Muscle of back (tissue), 3 donors: ENCODE measurements at regions not wholly inside any gene's neighbourhood (a gene's known extent, or its start where the extent isn't known, plus 50 kb on each side); places are given as distances from the start of the nearest gene placed in this dataset.
A peak's percentile ranks its signal among the peaks of the same experiment; 100 is the strongest.
"Not testable (repeated sequence)": the region's sequence is repeated elsewhere in the genome, so short reads cannot be mapped to it uniquely, and the experiment has no call there.

ENCODE experiments used
- DNase-seq, 3 donors: peaks; one replicate each; pipeline versions ENCODE4 v3.0.0 to v3.0.0-alpha.2; 2013

- DNase-seq = no peak
These were observed 501.4 kb upstream of the RGS6 start for GRCh38 chr14:71430678-71431376.

- no peak for DNase-seq
These were observed 499.7 kb upstream of the RGS6 start for GRCh38 chr14:71432334-71433110.

- DNase-seq = no peak
These were observed 498.9 kb upstream of the RGS6 start for GRCh38 chr14:71433303-71433702.

GRCh38 chr14:71435641-71436040, 496.6 kb upstream of the RGS6 start:
- not testable (repeated sequence) for DNase-seq

- DNase-seq = no peak
These were observed 494.4 kb upstream of the RGS6 start for GRCh38 chr14:71437870-71438269.

GRCh38 chr14:71438684-71439083, 493.5 kb upstream of the RGS6 start:
- peak in 1 of 3 donors; percentile 31 for DNase-seq

- peak; percentile 8 to 72 (median 46) for DNase-seq
These were observed 491.1 kb upstream of the RGS6 start for GRCh38 chr14:71441126-71441525.

GRCh38 chr14:71444030-71444822, 488.0 kb upstream of the RGS6 start:
- DNase-seq = no peak

GRCh38 chr14:71448431-71449315, 483.6 kb upstream of the RGS6 start:
- DNase-seq = no peak

- DNase-seq = no peak
These were observed 482.7 kb upstream of the RGS6 start for GRCh38 chr14:71449316-71450055.

GRCh38 chr14:71451501-71451900, 480.7 kb upstream of the RGS6 start:
- DNase-seq = no peak

- no peak for DNase-seq
These were observed 479.7 kb upstream of the RGS6 start for GRCh38 chr14:71452539-71452938.

- DNase-seq = no peak
These were observed 479.2 kb upstream of the RGS6 start for GRCh38 chr14:71452987-71453386.

GRCh38 chr14:71454010-71454409, 478.2 kb upstream of the RGS6 start:
- no peak for DNase-seq

GRCh38 chr14:71454513-71455332, 477.5 kb upstream of the RGS6 start:
- DNase-seq = no peak

- no peak for DNase-seq
These were observed 472.1 kb upstream of the RGS6 start for GRCh38 chr14:71460091-71460490.

GRCh38 chr14:71461617-71462016, 470.6 kb upstream of the RGS6 start:
- DNase-seq = not testable (repeated sequence)

- DNase-seq = no peak
These were observed 468.4 kb upstream of the RGS6 start for GRCh38 chr14:71463807-71464206.

GRCh38 chr14:71464840-71465239, 467.4 kb upstream of the RGS6 start:
- DNase-seq = no peak

GRCh38 chr14:71465316-71465715, 466.9 kb upstream of the RGS6 start:
- no peak for DNase-seq
